ENCODE measurements at regions not wholly inside any gene's neighbourhood (a gene's known extent, or its start where the extent isn't known, plus 50 kb on each side); places are given as distances from the start of the nearest gene placed in this dataset.
"Not testable (repeated sequence)": the region's sequence is repeated elsewhere in the genome, so short reads cannot be mapped to it uniquely, and the experiment has no call there.

DNA sequence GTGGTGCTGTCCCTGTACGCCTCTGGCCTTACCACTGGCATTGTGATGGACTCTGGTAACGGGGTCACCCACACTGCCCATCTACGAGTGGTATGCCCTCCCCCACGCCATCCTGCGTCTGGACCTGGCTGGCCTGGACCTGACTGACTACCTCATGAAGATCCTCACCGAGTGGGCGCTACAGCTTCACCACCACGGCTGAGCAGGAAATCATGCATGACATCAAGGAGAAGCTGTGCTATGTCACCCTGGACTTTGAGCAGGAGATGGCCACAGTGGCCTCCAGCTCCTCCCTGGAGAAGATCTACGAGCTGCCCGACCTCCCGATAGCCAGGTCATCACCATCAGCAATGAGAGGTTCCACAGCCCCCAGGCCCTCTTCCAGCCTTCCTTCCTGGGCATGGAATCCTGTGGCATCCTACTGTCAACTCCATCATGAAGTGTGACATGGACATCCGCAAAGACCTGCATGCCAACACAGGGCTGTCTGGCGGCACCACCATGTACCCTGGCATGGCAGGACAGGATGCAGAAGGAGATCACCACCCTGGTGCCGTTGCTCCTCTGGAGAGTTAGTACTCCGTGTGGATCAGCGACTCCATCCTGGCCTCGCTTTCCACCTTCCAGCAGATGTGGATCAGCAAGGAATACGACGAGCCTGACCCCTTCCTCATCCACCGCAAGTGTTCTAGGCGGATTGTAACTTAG, 434.2 kb upstream of the RGMB start:
- ATAC-seq: no peak
- POLR2A ChIA-PET: no interaction called here
- CTCF ChIA-PET: no interaction called here

DNA sequence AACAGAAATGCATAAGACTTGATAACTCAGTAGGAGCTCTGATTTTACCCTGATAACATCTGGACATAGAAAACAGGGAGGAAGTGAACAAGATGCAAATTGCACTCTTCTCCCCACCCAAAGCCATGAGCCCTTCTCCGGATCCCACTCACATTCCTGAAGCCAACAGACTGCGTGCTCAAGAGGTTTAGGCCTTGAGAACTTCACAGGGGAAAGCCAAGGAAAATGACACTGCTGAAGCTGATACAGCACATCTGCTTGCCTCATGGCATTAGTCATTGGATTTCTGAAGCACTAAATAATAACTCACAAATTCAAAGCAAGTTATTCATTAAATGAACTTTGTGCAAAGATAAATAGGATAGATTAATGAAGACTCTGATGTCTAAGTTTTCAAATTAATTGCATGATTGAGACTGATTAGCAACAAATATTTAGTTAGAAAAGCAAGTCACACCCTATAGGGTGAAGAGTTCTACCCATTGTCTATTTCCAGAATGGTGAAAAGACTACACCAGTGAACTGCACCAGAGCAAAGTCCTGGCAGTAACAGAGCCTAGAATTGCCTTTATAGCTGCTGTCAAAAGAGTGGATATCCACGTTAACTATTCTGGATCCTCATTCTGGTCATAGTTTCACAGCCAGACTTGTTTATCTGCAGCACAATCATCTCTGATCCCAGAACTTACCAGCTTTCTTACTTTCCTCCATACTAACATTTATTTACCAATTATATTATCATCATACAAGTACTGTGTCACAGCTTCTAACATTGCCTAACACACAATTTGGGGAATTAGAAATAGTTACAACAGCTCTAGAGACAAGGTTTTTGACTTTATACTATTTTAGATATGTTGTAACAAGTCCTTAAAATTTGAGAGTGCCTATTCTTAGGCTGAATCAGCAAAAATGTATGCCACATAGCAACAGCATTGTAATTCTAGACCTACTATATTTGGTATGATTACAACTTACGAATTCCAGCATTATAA, 432.1 kb upstream of the RGMB start:
- H3K27me3 Mint-ChIP-seq (ENCODE audit: low read depth): no peaks in the 10 kb centered on the region
- no peak overlapping the region for H3K4me3 Mint-ChIP-seq
- CTCF ChIA-PET: no interaction called here
- H3K4me1 Mint-ChIP-seq (ENCODE audit: low read depth): no peaks in the 10 kb centered on the region
- no peak overlapping the region for H3K27ac Mint-ChIP-seq
- no peak for DNase-seq
- ATAC-seq: no peak
- H3K9me3 Mint-ChIP-seq (ENCODE audit: insufficient read depth): no peaks in the 10 kb centered on the region
- POLR2A ChIA-PET: no interaction called here
- no peaks in the 10 kb centered on the region for H3K36me3 Mint-ChIP-seq (ENCODE audit: low read depth)

More for the DNA sequence above, 434.2 kb upstream of the RGMB start:
- Mint-ChIP-seq H3K36me3 (ENCODE audit: low read depth) (no peaks in the 10 kb centered on the region), H3K4me3 (no peak overlapping the region), H3K4me1 (ENCODE audit: low read depth) (no peaks in the 10 kb centered on the region), H3K9me3 (ENCODE audit: insufficient read depth) (peaks cover 6% of the 10 kb centered on the region), H3K27ac (no peak overlapping the region), H3K27me3 (ENCODE audit: low read depth) (no peaks in the 10 kb centered on the region)
- no peak for DNase-seq

DNA sequence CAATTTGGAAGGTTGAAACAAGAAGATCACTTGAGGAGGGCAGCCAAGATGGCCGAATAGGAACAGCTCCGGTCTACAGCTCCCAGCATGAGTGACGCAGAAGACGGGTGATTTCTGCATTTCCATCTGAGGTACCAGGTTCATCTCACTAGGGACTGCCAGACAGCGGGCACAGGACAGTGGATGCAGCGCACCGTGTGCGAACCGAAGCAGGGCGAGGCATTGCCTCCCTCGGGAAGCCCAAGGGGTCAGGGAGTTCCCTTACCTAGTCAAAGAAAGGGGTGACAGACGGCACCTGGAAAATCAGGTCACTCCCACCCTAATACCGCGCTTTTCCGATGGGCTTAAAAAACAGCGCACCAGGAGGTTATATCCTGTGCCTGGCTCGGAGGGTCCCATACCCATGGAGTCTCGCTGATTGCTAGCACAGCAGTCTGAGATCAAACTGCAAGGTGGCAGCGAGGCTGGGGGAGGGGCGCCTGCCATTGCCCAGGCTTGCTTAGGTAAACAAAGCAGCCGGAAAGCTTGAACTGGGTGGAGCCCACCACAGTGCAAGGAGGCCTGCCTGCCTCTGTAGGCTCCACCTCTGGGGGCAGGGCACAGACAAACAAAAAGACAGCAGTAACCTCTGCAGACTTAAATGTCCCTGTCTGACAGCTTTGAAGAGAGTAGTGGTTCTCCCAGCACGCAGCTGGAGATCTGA, 430.4 kb upstream of the RGMB start:
- H3K27ac Mint-ChIP-seq; DNase-seq; H3K4me1 Mint-ChIP-seq (ENCODE audit: low read depth); ATAC-seq; POLR2A ChIA-PET; H3K4me3 Mint-ChIP-seq; H3K9me3 Mint-ChIP-seq (ENCODE audit: insufficient read depth); H3K27me3 Mint-ChIP-seq (ENCODE audit: low read depth); CTCF ChIA-PET; H3K36me3 Mint-ChIP-seq (ENCODE audit: low read depth): not testable (repeated sequence)

DNA sequence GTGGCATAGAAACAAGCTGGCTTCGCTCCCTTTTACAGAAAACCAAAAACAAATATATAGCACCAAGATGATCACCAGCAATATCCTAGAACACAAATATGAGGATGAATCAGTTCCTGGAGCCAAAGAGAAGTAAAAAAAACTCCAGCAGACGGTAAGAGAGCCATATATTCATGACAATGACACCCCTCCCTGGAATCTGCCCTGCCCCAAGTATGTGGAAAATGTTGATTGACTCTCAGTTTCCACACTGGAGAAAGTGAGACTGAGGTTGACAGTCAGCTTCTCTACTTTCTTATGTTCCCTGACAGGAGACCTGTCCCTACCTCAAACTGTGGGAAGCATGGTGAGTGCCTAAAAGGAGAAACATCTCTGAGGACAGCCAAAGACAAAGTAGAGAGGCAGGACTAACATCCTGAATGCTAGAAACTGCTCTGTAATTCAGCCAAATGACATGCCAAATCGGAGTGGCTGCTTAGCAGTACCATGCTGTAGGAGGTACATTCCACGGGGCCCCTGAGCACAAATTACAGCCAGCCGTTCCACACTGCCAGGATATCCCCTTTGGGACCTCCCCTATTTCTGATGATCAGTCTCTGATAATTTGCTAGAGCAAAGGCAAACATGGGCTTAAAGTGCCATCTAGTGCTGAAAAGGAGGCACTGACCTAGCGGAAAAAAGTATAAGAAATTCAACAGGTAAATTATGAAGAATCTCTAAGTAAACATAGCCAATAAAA, 424.0 kb upstream of the RGMB start:
- POLR2A ChIA-PET: no interaction called here

GRCh38 chr5:98349990-98350365, 423.5 kb upstream of the RGMB start:
- no peak for DNase-seq
- Mint-ChIP-seq H3K4me1 (ENCODE audit: low read depth) (no peaks in the 10 kb centered on the region), H3K9me3 (ENCODE audit: insufficient read depth) (peaks cover 7% of the 10 kb centered on the region), H3K36me3 (ENCODE audit: low read depth) (no peaks in the 10 kb centered on the region), H3K27me3 (ENCODE audit: low read depth) (no peaks in the 10 kb centered on the region), H3K27ac (no peak overlapping the region), H3K4me3 (no peak overlapping the region)
- no peak for ATAC-seq
- CTCF ChIA-PET: no interaction called here
- POLR2A ChIA-PET: no interaction called here

More for the DNA sequence above, 424.0 kb upstream of the RGMB start:
- no peaks in the 10 kb centered on the region for H3K4me1 Mint-ChIP-seq (ENCODE audit: low read depth)
- DNase-seq: no peak
- H3K9me3 Mint-ChIP-seq (ENCODE audit: insufficient read depth): peaks cover 7% of the 10 kb centered on the region
- no peak overlapping the region for H3K27ac Mint-ChIP-seq
- no peak for ATAC-seq
- H3K36me3 Mint-ChIP-seq (ENCODE audit: low read depth): no peaks in the 10 kb centered on the region
- CTCF ChIA-PET: no interaction called here
- no peaks in the 10 kb centered on the region for H3K27me3 Mint-ChIP-seq (ENCODE audit: low read depth)
- no peak overlapping the region for H3K4me3 Mint-ChIP-seq

GRCh38 chr5:98354922-98355321, 418.5 kb upstream of the RGMB start:
- Mint-ChIP-seq H3K4me3 (no peak overlapping the region), H3K9me3 (ENCODE audit: insufficient read depth) (peaks cover 3% of the 10 kb centered on the region), H3K27me3 (ENCODE audit: low read depth) (no peaks in the 10 kb centered on the region), H3K4me1 (ENCODE audit: low read depth) (no peaks in the 10 kb centered on the region), H3K36me3 (ENCODE audit: low read depth) (no peaks in the 10 kb centered on the region), H3K27ac (no peak overlapping the region)
- no peak for DNase-seq
- ChIA-PET CTCF (no interaction called here), POLR2A (no interaction called here)
- ATAC-seq: no peak

GRCh38 chr5:98360548-98360947, 412.9 kb upstream of the RGMB start:
- Mint-ChIP-seq H3K4me3 (no peak overlapping the region), H3K9me3 (ENCODE audit: insufficient read depth) (no peaks in the 10 kb centered on the region), H3K27me3 (ENCODE audit: low read depth) (no peaks in the 10 kb centered on the region), H3K36me3 (ENCODE audit: low read depth) (no peaks in the 10 kb centered on the region), H3K27ac (no peak overlapping the region), H3K4me1 (ENCODE audit: low read depth) (no peaks in the 10 kb centered on the region)
- ChIA-PET POLR2A (no interaction called here), CTCF (no interaction called here)
- no peak for ATAC-seq
- no peak for DNase-seq

DNA sequence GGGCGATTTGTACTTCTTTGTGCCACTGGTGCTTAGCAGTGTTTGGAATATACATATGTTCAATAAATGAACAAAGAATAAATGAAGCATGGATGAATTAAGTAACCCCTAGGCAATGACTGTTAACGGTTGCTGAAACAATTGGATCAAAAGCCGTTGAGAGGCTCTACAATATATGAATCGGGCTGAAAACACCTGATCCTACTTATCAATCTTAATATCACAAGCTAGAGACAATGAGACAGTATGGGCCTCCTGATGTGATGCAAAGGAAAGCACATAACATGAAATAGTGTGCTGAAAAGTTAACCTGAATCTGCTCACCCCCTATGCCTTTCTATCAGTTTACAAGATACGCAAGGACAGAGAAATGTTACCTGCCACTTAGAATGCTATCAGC, 410.3 kb upstream of the RGMB start:
- ChIA-PET POLR2A (no interaction called here), CTCF (no interaction called here)
- H3K27me3 Mint-ChIP-seq (ENCODE audit: low read depth): no peaks in the 10 kb centered on the region
- H3K36me3 Mint-ChIP-seq (ENCODE audit: low read depth): no peaks in the 10 kb centered on the region
- no peak overlapping the region for H3K27ac Mint-ChIP-seq
- no peak for ATAC-seq
- no peak for DNase-seq
- H3K4me1 Mint-ChIP-seq (ENCODE audit: low read depth): no peaks in the 10 kb centered on the region
- no peak overlapping the region for H3K4me3 Mint-ChIP-seq
- no peaks in the 10 kb centered on the region for H3K9me3 Mint-ChIP-seq (ENCODE audit: insufficient read depth)

- CTCF ChIA-PET: interaction anchor here (0.5 kb wide), 1 partner anchor 68 kb away, joined by 3 read pairs; no protein-coding TSS in a partner anchor
Measured at GRCh38 chr5:98364549-98364948, 408.9 kb upstream of the RGMB start.

DNA sequence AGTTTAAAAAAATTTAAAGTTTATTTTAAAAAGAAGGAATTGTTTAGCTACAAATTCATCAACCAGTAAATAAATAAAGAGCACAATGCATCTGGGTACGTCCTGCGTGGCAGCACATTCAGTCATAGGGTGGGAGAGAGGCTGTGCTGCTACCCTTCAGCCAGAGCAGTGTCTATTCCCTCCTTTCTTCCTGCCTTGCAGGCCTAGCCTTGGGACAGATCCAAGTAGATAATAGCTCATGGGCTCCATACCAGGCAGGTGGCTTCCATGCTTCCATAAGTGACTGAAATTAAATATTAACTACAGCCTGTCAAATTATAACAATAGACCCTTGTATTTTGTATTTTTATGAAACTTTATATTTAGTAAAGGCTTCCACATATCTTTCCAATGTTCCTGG, 408.3 kb upstream of the RGMB start:
- H3K4me3 Mint-ChIP-seq: no peak overlapping the region
- ATAC-seq: no peak
- no peak overlapping the region for H3K27ac Mint-ChIP-seq
- no peak for DNase-seq
- H3K4me1 Mint-ChIP-seq (ENCODE audit: low read depth): no peaks in the 10 kb centered on the region
- no peaks in the 10 kb centered on the region for H3K36me3 Mint-ChIP-seq (ENCODE audit: low read depth)
- H3K9me3 Mint-ChIP-seq (ENCODE audit: insufficient read depth): no peaks in the 10 kb centered on the region
- no peaks in the 10 kb centered on the region for H3K27me3 Mint-ChIP-seq (ENCODE audit: low read depth)
- CTCF ChIA-PET: no interaction called here
- POLR2A ChIA-PET: no interaction called here

More at GRCh38 chr5:98364549-98364948, 408.9 kb upstream of the RGMB start:
- POLR2A ChIA-PET: no interaction called here
- Mint-ChIP-seq H3K9me3 (ENCODE audit: insufficient read depth) (no peaks in the 10 kb centered on the region), H3K27ac (no peak overlapping the region), H3K36me3 (ENCODE audit: low read depth) (no peaks in the 10 kb centered on the region), H3K4me1 (ENCODE audit: low read depth) (no peaks in the 10 kb centered on the region), H3K27me3 (ENCODE audit: low read depth) (no peaks in the 10 kb centered on the region), H3K4me3 (no peak overlapping the region)
- DNase-seq: no peak
- no peak for ATAC-seq

DNA sequence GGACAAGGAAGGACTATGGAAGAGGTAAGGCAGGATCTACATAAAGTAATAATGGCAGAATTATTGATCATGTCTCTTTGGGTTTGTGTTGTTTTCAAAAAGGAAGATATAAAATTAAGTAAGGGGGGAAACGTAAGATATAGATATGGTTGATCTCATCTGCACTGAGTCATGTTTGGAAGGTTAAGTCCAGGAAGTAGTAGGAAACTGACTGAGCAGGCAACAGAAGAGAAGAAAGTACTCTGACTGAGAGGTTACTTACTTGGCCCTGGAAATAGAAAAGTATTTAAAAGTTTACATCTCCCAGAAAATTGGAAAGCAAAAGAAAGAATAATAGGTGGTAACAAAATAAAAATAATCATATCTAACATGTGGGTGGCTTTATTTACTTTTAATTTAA, 405.3 kb upstream of the RGMB start:
- ChIA-PET POLR2A (no interaction called here), CTCF (no interaction called here)
- H3K9me3 Mint-ChIP-seq (ENCODE audit: insufficient read depth): no peaks in the 10 kb centered on the region
- DNase-seq (no peak), ATAC-seq (no peak)
- no peaks in the 10 kb centered on the region for H3K36me3 Mint-ChIP-seq (ENCODE audit: low read depth)
- no peak overlapping the region for H3K4me3 Mint-ChIP-seq
- H3K4me1 Mint-ChIP-seq (ENCODE audit: low read depth): no peaks in the 10 kb centered on the region
- H3K27me3 Mint-ChIP-seq (ENCODE audit: low read depth): no peaks in the 10 kb centered on the region
- H3K27ac Mint-ChIP-seq: no peak overlapping the region

DNA sequence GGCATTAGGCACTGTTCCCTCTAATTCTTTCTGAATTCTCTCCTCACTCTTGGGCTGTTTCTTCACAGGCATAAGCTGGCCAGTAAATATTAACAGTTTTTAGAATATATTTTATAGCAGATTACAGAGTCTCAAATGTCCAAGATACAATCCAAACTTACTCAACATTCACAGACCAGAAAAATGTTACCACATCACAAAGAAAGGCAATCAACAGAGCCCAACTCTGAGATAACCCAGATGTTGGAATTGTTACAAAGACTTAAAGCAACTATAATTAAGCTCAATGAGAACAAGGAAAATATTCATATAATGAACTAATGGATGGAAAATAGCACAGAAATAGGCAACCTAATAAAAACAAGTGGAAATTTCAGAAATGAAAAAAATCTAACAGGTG, 401.1 kb upstream of the RGMB start:
- no peak overlapping the region for H3K27ac Mint-ChIP-seq
- H3K36me3 Mint-ChIP-seq (ENCODE audit: low read depth): no peaks in the 10 kb centered on the region
- POLR2A ChIA-PET: no interaction called here
- no peak overlapping the region for H3K4me3 Mint-ChIP-seq
- H3K4me1 Mint-ChIP-seq (ENCODE audit: low read depth): no peaks in the 10 kb centered on the region
- ATAC-seq (no peak), DNase-seq (no peak)
- no peaks in the 10 kb centered on the region for H3K9me3 Mint-ChIP-seq (ENCODE audit: insufficient read depth)
- CTCF ChIA-PET: no interaction called here
- H3K27me3 Mint-ChIP-seq (ENCODE audit: low read depth): no peaks in the 10 kb centered on the region
